ENCODE measurements at regions not wholly inside any gene's neighbourhood (a gene's known extent, or its start where the extent isn't known, plus 50 kb on each side); places are given as distances from the start of the nearest gene placed in this dataset.

- DNase-seq (ENCODE audit: extremely low read depth, low read depth, low spot score), result no peak
Measured at GRCh38 chr5:163619951-163620350, 114.5 kb downstream of the MAT2B start.

DNA sequence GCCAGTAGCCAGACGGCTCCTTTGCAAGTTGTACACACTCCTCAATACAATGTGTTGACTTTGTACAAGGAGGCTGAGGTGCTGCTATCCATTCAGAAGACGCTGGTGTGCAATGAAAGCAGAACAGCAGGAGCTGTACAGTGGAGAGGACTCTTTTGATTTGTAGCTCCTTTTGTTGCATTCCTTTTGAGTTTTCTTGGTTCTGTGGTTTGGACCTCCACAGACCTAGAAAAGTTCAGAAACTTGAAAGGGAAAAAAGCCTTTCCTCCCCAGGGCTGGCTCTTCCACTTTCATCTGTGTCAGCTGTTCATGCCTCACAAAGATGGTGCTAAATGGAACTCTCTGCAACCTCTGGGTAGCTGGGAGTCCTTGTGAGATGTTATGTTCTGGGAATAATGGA lies 117.4 kb downstream of the MAT2B start:
- no peak for DNase-seq (ENCODE audit: extremely low read depth, low read depth, low spot score)

DNA sequence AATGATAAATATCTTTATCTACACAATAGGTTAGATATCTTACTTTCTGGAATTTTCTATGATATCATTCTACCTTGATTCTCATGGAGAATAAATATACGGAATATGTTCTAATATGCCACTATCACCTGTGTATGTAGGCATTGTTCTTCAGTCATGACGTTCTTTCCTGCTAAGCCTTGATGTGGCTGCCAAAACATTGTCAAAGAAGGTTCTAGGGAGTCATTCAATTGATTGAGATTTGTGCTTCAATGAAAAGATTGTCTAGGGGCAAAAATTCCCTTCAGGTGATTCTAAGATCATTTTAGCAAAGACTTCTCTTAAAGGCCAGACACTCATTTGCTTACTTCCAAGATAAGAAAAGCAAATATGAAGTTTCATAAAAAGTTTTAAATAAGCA lies 118.1 kb downstream of the MAT2B start:
- DNase-seq (ENCODE audit: extremely low read depth, low read depth, low spot score), result no peak

- no peak for DNase-seq (ENCODE audit: extremely low read depth, low read depth, low spot score)
Measured at GRCh38 chr5:163623986-163624385, 118.6 kb downstream of the MAT2B start.

GRCh38 chr5:163624431-163624830 lies 119.0 kb downstream of the MAT2B start:
- no peak for DNase-seq (ENCODE audit: extremely low read depth, low read depth, low spot score)

DNA sequence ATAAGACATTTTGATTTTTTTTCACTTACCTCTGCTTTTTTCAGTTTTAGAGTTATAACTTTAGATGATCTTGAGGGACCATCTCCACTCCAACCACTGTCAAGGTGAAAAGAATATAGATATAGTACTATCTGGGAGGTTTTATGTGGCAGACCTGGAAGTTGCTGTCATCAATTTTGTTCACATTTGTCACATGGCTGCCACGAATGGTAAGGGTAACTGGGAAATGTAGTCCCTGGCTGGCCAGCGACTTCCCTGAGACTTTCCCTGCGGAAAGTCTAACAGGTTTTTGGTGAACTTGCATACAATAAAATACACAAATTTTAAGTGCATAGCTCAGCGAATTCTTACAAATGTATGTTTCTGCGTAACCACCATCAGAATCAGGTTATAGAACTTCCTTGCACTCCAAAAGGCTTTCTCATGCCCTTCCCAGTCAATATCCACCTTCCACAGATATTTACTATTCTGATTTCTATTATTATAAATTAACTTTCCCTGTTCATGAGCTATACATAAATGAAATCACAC lies 121.5 kb downstream of the MAT2B start:
- no peak for DNase-seq (ENCODE audit: extremely low read depth, low read depth, low spot score)

GRCh38 chr5:163631856-163632255 lies 126.4 kb downstream of the MAT2B start:
- no peak for DNase-seq (ENCODE audit: extremely low read depth, low read depth, low spot score)

- DNase-seq (ENCODE audit: extremely low read depth, low read depth, low spot score), result no peak
Measured at GRCh38 chr5:163633926-163634460, 128.6 kb downstream of the MAT2B start.

GRCh38 chr5:163635631-163636030 lies 130.2 kb downstream of the MAT2B start:
- DNase-seq (ENCODE audit: extremely low read depth, low read depth, low spot score), result no peak

GRCh38 chr5:163642904-163643303 lies 137.5 kb downstream of the MAT2B start:
- DNase-seq (ENCODE audit: extremely low read depth, low read depth, low spot score), result no peak

DNA sequence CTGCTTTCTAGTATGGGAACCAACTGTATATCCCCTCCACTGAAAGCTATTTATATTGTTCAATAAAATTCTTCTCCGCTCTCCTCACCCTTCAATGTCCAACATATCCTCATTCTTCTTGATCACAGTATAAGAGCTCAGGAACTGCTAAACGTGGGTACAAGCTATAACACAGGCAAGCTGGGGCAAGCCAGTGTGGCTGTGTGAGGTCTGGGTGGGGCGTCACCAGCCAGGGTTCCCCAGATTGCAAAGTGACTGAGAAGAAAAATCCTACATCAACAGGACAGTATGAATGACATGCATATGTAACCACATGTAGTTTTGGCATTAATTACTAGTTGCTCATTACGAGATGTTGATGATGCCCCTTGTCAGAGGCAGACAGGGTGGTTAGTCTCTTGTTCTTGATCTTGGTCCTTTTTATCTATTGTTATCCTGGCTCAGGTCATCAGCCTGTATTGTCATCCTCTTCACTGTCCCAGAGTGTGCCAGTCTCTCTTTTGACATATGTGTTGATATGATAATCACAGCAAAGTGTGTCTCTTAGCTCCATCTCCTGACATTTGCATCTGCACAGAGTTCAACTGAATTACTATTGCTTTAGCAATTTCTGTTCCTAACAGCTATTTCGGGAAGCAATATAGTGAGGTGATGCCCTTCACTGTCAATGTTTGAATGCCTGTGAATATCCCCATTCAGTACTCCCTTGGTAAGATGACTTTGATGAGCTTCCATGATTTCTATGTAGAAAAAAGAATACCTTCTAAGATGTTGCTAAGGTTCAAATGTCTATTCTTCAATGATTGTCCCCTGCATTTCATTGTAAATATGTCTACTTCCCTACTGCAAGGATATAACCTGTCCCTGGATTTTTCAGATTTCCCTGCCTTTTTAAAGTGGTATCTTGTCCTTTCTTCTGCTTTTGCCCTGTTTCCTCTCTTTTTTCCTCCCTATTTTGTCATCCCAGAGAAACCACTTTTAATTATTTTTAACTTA lies 140.3 kb downstream of the MAT2B start:
- DNase-seq (ENCODE audit: extremely low read depth, low read depth, low spot score), result no peak

- DNase-seq (ENCODE audit: extremely low read depth, low read depth, low spot score), result no peak
Measured at GRCh38 chr5:163649514-163649913, 144.1 kb downstream of the MAT2B start.

GRCh38 chr5:163653526-163653925 lies 148.1 kb downstream of the MAT2B start:
- no peak for DNase-seq (ENCODE audit: extremely low read depth, low read depth, low spot score)

DNA sequence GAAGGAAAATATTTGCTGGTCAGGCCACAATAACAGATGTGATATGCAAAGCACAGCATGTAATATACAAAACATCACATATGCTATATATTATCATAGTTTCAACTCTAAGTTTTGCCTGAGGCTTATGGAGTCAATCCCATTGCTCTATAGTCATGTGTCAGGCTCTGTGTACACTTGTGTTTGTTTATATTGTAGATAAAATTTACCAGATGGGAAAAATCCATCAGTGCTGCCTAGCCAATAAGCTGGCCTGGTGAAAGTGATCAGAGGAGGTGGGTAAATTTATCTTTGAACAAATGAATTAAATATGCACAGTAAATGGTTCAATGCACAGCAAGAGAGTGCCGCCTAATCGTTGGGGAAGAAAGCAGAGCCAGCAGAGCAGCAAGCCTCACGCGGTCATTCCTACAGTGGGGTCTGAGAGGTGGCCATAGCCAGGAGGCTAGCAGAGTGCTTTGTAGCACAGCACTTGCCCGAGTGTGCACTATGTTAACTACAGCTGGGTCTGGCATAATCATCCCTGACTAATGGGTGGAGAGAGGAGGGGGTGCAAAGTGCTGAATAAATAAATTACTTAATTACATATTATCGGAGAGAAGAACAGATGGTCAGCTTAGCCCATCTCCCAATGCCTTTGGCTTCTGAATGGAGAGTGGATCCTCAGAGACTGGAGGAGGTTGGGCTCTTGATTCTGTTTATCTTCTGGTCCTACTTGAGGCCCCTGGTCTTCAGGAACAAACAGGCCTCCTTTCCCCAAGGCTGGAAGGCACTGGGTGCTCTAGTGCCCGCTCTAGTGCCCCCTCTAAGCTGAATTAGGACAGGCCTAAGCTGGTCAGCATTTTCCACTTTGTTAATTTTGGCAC lies 153.5 kb downstream of the MAT2B start:
- no peak for DNase-seq (ENCODE audit: extremely low read depth, low read depth, low spot score)

DNA sequence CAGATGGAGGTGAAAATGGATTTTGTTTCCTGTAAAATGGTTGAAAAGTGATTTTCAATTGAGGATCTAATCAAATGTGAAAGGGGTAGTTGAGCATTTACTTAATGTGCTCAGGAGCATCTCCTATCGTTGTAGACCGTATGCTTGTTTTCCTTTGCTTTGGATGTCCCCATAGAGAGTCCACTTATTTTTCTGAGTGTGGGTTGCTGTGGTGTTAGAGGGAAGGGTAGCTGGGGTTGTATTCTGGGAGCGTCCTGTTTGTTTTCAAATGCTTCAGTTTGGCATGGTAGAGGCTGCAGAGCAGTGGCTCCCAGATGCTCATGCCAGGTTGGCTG lies 154.1 kb downstream of the MAT2B start:
- DNase-seq (ENCODE audit: extremely low read depth, low read depth, low spot score), result no peak

DNA sequence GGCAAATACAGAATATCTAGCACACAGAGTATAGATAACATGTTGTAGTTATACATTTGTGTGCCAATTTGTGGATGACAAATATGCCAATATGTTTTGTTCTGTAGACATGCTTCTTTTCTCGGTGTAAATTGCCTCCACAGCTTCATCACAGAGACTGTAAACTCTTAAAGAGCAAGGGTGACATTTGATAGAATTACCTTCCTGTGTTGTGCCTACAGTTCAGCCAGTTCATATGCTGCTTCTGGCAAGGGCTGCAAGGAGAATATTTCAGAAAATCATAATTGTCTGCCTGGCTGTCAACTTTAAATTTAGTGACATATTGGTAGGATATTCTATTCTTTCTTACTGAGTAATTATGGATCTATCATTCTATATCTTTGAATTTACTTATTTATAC lies 155.1 kb downstream of the MAT2B start:
- DNase-seq (ENCODE audit: extremely low read depth, low read depth, low spot score), result no peak

- DNase-seq (ENCODE audit: extremely low read depth, low read depth, low spot score), result no peak
Measured at GRCh38 chr5:163661360-163661759, 155.9 kb downstream of the MAT2B start.

GRCh38 chr5:163670036-163670435 lies 164.6 kb downstream of the MAT2B start:
- no peak for DNase-seq (ENCODE audit: extremely low read depth, low read depth, low spot score)

DNA sequence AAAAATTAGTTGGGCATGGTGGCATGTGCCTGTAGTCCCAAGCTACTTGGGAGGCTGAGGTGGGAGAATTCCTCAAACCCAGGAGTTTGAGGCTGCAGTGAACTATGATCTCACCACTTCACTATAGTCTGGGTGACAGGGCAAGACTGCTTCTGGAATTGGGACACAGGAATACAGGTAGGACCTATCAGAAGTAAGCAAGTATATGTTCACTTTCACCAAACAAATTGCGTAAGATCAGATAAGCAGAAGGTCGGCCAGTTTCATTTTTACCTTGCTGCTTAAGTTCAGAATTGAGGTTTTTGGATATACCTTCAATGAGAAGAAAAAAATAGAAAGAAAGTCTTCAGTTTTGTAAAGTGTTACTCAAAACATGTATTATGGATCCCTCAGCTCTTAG lies 171.7 kb downstream of the MAT2B start:
- no peak for DNase-seq (ENCODE audit: extremely low read depth, low read depth, low spot score)

GRCh38 chr5:163682234-163682633 lies 176.8 kb downstream of the MAT2B start:
- no peak for DNase-seq (ENCODE audit: extremely low read depth, low read depth, low spot score)

DNA sequence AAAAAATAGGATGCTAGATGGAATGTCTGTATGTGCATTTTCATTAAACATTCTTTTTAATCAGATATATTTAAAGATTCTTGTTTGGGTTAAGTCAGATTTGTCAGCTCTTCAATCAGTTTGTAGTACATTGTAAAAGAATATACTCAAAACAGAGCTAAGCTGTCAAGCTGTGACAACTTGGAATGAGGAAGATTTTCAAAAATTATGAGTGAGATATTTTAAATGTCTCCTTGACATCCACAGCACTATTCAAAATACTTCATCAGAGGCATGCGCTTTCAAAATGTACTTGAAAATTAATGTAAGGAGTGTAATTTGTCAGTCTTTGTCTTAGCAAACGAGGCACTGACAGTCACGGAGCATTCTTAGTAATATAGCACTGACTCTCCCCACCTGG lies 182.0 kb downstream of the MAT2B start:
- DNase-seq (ENCODE audit: extremely low read depth, low read depth, low spot score), result no peak
